ENCODE measurements at regions not wholly inside any gene's neighbourhood (a gene's known extent, or its start where the extent isn't known, plus 50 kb on each side); places are given as distances from the start of the nearest gene placed in this dataset.

DNA sequence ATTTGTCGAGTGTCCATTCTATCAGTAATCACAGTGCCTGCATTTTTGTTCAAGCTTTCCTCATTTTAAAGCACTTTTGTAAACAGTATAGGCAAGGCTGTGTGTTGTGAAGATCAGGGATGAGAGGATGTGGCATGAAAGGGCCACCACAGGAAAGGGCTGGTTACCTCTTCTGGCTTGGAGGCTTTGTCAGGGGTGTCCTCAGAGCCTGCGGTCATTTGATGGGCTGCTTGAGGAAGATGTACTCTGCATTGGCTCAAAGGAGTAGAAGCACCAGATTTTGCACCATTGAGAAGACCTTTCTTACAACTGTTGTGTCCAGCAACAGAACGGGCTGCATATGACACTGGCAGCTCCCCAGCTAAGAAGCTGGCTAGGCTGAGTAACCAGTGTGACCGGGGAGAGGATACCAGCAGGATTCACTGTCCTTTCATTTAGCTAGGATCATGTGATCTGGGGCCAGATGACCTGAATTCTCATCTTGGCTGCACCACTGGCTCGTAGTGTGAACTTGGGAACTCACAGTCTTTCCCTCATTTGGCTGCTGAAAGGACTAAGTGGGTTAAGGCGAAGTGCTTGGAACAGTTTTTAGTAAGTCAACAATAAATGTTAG lies 380.2 kb downstream of the FGF9 start:
- DNase-seq (ENCODE audit: low spot score), result no peak
- Histone ChIP-seq H3K9me3 (no peaks in the 10 kb centered on the region), H3K4me1 (no peaks in the 10 kb centered on the region), H3K4me3 (no peak overlapping the region), H3K27ac (no peak overlapping the region), H3K27me3 (no peaks in the 10 kb centered on the region), H3K36me3 (no peaks in the 10 kb centered on the region)
- no peak for TF ChIP-seq CTCF (IDR thresholded peaks at IDR 0.05)

GRCh38 chr13:22053053-22053452 lies 382.2 kb downstream of the FGF9 start:
- H3K36me3 ChIP-seq, result no peaks in the 10 kb centered on the region
- H3K4me3 ChIP-seq, result no peak overlapping the region
- no peaks in the 10 kb centered on the region for H3K4me1 ChIP-seq
- no peaks in the 10 kb centered on the region for H3K9me3 ChIP-seq
- no peak overlapping the region for H3K27ac ChIP-seq
- DNase-seq (ENCODE audit: low spot score), result no peak
- no peaks in the 10 kb centered on the region for H3K27me3 ChIP-seq
- TF ChIP-seq CTCF (IDR thresholded peaks at IDR 0.05), result no peak

DNA sequence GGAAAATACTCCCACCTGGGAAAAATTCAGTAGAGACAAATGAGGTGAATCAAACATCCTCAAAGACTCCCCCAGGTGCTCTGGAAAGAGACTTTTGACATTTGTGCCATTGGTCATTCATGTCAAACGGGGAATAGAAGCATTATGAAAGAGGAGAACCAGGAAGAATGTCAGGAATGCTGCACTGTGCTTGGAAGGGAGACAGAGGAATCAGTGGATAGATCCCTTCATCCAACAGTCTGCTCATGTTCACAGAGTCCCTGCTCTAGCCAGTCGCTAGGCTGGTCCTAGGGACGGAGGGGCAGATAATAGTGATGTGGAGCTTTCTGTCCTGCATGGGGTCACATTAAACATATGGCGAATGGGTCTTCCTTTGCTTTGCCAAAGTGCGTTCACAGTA lies 384.4 kb downstream of the FGF9 start:
- Histone ChIP-seq H3K27ac (no peak overlapping the region), H3K4me3 (no peak overlapping the region), H3K36me3 (no peaks in the 10 kb centered on the region), H3K9me3 (no peaks in the 10 kb centered on the region), H3K4me1 (no peaks in the 10 kb centered on the region), H3K27me3 (no peaks in the 10 kb centered on the region)
- no peak for TF ChIP-seq CTCF (IDR thresholded peaks at IDR 0.05)
- no peak for DNase-seq (ENCODE audit: low spot score)

- Histone ChIP-seq H3K27ac (no peak overlapping the region), H3K27me3 (no peaks in the 10 kb centered on the region), H3K9me3 (no peaks in the 10 kb centered on the region), H3K4me3 (no peak overlapping the region), H3K36me3 (no peaks in the 10 kb centered on the region), H3K4me1 (peaks cover 0 to 4% of the 10 kb centered on the region in 2 donors)
- no peak for DNase-seq (ENCODE audit: low spot score)
- TF ChIP-seq CTCF (IDR thresholded peaks at IDR 0.05), result no peak
These were observed 389.3 kb downstream of the FGF9 start for GRCh38 chr13:22060187-22060586.

GRCh38 chr13:22061371-22061805 lies 390.5 kb downstream of the FGF9 start:
- H3K27me3 ChIP-seq, result no peaks in the 10 kb centered on the region
- H3K36me3 ChIP-seq, result no peaks in the 10 kb centered on the region
- H3K27ac ChIP-seq, result no peak overlapping the region
- no peaks in the 10 kb centered on the region for H3K9me3 ChIP-seq
- TF ChIP-seq CTCF (IDR thresholded peaks at IDR 0.05), result no peak
- DNase-seq (ENCODE audit: low spot score), result no peak
- H3K4me1 ChIP-seq, result peaks cover 0 to 6% of the 10 kb centered on the region in 2 donors
- no peak overlapping the region for H3K4me3 ChIP-seq

- H3K4me1 ChIP-seq, result peaks cover 0 to 6% of the 10 kb centered on the region in 2 donors
- DNase-seq (ENCODE audit: low spot score), result no peak
- no peak overlapping the region for H3K27ac ChIP-seq
These were observed 391.0 kb downstream of the FGF9 start for GRCh38 chr13:22061806-22062391.

More at GRCh38 chr13:22061806-22062391, 391.0 kb downstream of the FGF9 start:
- H3K4me3 ChIP-seq, result no peak overlapping the region
- H3K27me3 ChIP-seq, result no peaks in the 10 kb centered on the region
- H3K9me3 ChIP-seq, result no peaks in the 10 kb centered on the region
- no peaks in the 10 kb centered on the region for H3K36me3 ChIP-seq
- TF ChIP-seq CTCF (IDR thresholded peaks at IDR 0.05), result no peak

Data from right atrium auricular region (tissue), 2 donors.